NCI-H146 treated with DMSO at 0.1 percent for 48 hours (cell line): ENCODE measurements at regions not wholly inside any gene's neighbourhood (a gene's known extent, or its start where the extent isn't known, plus 50 kb on each side); places are given as distances from the start of the nearest gene placed in this dataset.
A peak's percentile ranks its signal among the peaks of the same experiment; 100 is the strongest.

Experiments
- DNase-seq: peaks from one replicate; lab custom pipeline; 2025; ENCODE audit not compliant: unreplicated experiment; lab: John Stamatoyannopoulos, UW

- no peak for DNase-seq
These were observed 607.0 kb upstream of the PRKX start for GRCh38 chrX:4320436-4320947.

- DNase-seq: no peak
These were observed 602.4 kb upstream of the PRKX start for GRCh38 chrX:4315891-4316290.

GRCh38 chrX:4314586-4314985, 601.1 kb upstream of the PRKX start:
- no peak for DNase-seq

- no peak for DNase-seq
These were observed 563.7 kb upstream of the PRKX start for GRCh38 chrX:4277122-4277521.

GRCh38 chrX:4268676-4269075, 555.2 kb upstream of the PRKX start:
- peak; percentile 9 for DNase-seq

GRCh38 chrX:4265036-4265435, 551.6 kb upstream of the PRKX start:
- no peak for DNase-seq

- DNase-seq: peak; percentile 59
These were observed 549.8 kb upstream of the PRKX start for GRCh38 chrX:4263030-4263803.

GRCh38 chrX:4253092-4253491, 539.6 kb upstream of the PRKX start:
- DNase-seq: no peak

GRCh38 chrX:4249401-4249800, 536.0 kb upstream of the PRKX start:
- DNase-seq: no peak

GRCh38 chrX:4243759-4244158, 530.3 kb upstream of the PRKX start:
- no peak for DNase-seq

GRCh38 chrX:4240541-4241194, 527.2 kb upstream of the PRKX start:
- no peak for DNase-seq

- DNase-seq: no peak
These were observed 526.4 kb upstream of the PRKX start for GRCh38 chrX:4239650-4240540.

- DNase-seq: no peak
These were observed 525.5 kb upstream of the PRKX start for GRCh38 chrX:4238916-4239315.

GRCh38 chrX:4225086-4225485, 511.6 kb upstream of the PRKX start:
- DNase-seq: no peak

- DNase-seq: no peak
These were observed 493.5 kb upstream of the PRKX start for GRCh38 chrX:4206941-4207340.

GRCh38 chrX:4197971-4198370, 484.5 kb upstream of the PRKX start:
- DNase-seq: no peak

GRCh38 chrX:4193500-4194155, 480.2 kb upstream of the PRKX start:
- DNase-seq: no peak

- no peak for DNase-seq
These were observed 472.9 kb upstream of the PRKX start for GRCh38 chrX:4186331-4186730.

GRCh38 chrX:4185086-4185485, 471.6 kb upstream of the PRKX start:
- DNase-seq: no peak

GRCh38 chrX:4182408-4182806, 469.0 kb upstream of the PRKX start:
- DNase-seq: no peak

GRCh38 chrX:4181782-4182407, 468.4 kb upstream of the PRKX start:
- no peak for DNase-seq
